Glutamatergic neuron (in vitro differentiated cells): ENCODE measurements at regions not wholly inside any gene's neighbourhood (a gene's known extent, or its start where the extent isn't known, plus 50 kb on each side); places are given as distances from the start of the nearest gene placed in this dataset.

Experiments used
- DNase-seq: peaks from one replicate; pipeline ENCODE4 v3.0.0; 2022
- H3K27ac Mint-ChIP-seq: one replicate; pipeline ENCODE4 v1.8.0; 2020; ENCODE audit warnings: mild to moderate bottlenecking, mixed read lengths, inconsistent platforms; ENCODE audit not compliant: unreplicated experiment
- H3K27me3 Mint-ChIP-seq: one replicate; pipeline ENCODE4 v1.8.0; 2020; ENCODE audit warnings: mild to moderate bottlenecking, moderate library complexity, mixed read lengths, inconsistent platforms; ENCODE audit not compliant: unreplicated experiment
- H3K36me3 Mint-ChIP-seq: one replicate; pipeline ENCODE4 v1.8.0; 2020; ENCODE audit warnings: mild to moderate bottlenecking, mixed read lengths, inconsistent platforms; ENCODE audit not compliant: unreplicated experiment
- H3K4me1 Mint-ChIP-seq: one replicate; pipeline ENCODE4 v1.8.0; 2020; ENCODE audit warnings: mild to moderate bottlenecking, low read depth, mixed read lengths, inconsistent platforms; ENCODE audit not compliant: unreplicated experiment
- H3K4me3 Mint-ChIP-seq: one replicate; pipeline ENCODE4 v1.8.0; 2020; ENCODE audit warnings: mild to moderate bottlenecking, mixed read lengths, inconsistent platforms; ENCODE audit not compliant: unreplicated experiment
- H3K9me3 Mint-ChIP-seq: one replicate; pipeline ENCODE4 v1.8.0; 2020; ENCODE audit warnings: mild to moderate bottlenecking, moderate library complexity, mixed read lengths, inconsistent platforms; ENCODE audit not compliant: unreplicated experiment
- TF ChIP-seq, protein P1 (sequence below): fragments of 200-600 bp; sonication (generic); IDR thresholded peaks from one replicate; pipeline ENCODE4 v1.5.0; 2021; ENCODE audit not compliant: partially characterized antibody, unreplicated experiment

DNA sequence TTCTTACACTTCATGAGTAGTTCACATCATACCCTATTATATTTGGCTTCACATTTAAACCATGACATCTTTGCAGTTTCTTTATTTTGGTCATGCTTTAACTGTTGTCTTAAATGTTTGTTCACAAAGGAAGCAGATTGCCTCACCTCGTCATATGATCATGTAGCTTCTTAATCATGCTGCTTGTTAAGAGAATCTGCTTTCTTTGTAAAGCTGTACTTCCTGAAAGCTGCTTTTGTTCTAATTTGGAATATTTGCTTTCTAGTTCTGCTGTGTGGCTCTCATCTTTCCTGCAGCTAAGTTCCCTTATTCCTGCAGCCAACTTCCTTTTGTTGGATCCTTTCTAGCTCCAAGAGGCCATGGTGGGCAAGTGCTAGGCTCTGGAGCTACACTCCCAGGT lies 62.9 kb upstream of the SIM2 start:
- TF ChIP-seq, protein P1, sequence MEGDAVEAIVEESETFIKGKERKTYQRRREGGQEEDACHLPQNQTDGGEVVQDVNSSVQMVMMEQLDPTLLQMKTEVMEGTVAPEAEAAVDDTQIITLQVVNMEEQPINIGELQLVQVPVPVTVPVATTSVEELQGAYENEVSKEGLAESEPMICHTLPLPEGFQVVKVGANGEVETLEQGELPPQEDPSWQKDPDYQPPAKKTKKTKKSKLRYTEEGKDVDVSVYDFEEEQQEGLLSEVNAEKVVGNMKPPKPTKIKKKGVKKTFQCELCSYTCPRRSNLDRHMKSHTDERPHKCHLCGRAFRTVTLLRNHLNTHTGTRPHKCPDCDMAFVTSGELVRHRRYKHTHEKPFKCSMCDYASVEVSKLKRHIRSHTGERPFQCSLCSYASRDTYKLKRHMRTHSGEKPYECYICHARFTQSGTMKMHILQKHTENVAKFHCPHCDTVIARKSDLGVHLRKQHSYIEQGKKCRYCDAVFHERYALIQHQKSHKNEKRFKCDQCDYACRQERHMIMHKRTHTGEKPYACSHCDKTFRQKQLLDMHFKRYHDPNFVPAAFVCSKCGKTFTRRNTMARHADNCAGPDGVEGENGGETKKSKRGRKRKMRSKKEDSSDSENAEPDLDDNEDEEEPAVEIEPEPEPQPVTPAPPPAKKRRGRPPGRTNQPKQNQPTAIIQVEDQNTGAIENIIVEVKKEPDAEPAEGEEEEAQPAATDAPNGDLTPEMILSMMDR = no peak
- peaks cover 12% of the 10 kb centered on the region for H3K9me3 Mint-ChIP-seq
- no peak overlapping the region for H3K4me3 Mint-ChIP-seq
- peaks cover 10% of the 10 kb centered on the region for H3K27me3 Mint-ChIP-seq
- no peak for DNase-seq
- no peak overlapping the region for H3K27ac Mint-ChIP-seq
- peaks cover 28% of the 10 kb centered on the region for H3K36me3 Mint-ChIP-seq
- H3K4me1 Mint-ChIP-seq = peaks cover 23% of the 10 kb centered on the region

DNA sequence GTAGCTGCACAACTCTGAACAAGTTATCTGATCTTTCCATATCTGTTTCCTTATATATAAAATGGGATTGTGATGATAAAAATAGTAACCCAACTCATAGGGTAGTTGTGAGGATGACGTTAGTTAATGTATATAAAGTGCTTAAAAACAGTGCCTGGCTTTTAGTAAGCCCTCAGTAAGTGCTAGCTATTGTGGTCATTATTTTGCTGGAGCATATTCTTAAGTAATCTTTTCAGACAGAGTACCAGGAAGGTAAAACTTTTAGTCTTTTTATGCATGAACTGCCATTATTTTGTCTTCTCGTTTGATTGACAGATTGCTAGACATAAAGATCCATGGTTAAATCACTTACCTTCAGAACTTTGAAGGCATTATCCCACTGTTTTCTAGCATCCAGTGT lies 62.5 kb upstream of the SIM2 start:
- H3K36me3 Mint-ChIP-seq = peaks cover 28% of the 10 kb centered on the region

DNA sequence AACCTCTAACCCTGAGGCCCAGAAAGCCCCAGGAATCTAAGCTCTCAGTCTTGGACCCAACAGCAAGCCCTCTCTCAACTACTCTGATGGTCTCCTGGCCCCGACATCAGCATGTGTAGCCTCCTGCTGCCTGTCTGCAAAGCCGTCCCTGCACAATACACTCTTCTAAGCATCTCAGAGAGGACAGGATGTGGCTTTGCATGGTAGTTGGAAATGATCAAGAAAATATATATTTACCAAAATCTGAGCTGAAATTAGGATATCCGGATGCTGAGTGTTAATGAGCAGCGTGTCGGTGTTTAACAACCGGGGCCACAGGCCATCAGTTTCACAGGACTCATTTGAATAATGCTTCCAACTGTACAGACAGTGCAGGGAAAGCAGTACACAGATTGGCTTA lies 59.1 kb upstream of the SIM2 start:
- peak overlapping the region; percentile 48 for H3K4me3 Mint-ChIP-seq

More for the DNA sequence above, 62.5 kb upstream of the SIM2 start:
- no peak for DNase-seq
- H3K9me3 Mint-ChIP-seq = peaks cover 15% of the 10 kb centered on the region
- TF ChIP-seq, protein P1 = no peak
- H3K4me3 Mint-ChIP-seq = no peak overlapping the region
- H3K27ac Mint-ChIP-seq = no peak overlapping the region
- H3K4me1 Mint-ChIP-seq = peaks cover 26% of the 10 kb centered on the region
- H3K27me3 Mint-ChIP-seq = peaks cover 14% of the 10 kb centered on the region

DNA sequence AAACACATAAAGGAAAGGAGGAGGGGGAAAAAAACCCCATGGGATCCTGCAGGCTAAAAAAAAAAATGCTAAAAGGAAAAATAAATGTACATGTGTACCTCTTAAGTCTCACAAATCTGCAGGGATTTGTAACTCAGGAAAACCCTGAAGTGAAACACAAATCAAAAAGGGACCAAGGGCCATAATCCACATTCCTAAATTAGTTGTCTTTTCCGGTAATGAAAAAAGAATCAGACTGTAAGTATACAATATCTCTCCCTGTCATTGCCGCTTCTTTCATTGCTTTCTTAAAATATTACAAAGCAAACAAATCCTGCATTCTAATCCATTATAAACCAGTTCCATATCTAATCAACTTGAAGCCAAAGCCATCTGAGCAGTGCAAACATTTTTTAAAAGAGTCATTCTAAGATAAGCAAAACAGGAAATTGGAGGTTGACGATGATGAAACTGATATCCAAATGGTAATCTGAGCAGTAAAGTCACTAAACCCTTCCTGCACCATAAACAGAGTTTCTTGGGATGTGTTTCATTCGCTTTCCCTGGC lies 58.7 kb upstream of the SIM2 start:
- DNase-seq = no peak
- H3K4me3 Mint-ChIP-seq = peak overlapping the region; percentile 48
- H3K36me3 Mint-ChIP-seq = peaks cover 22% of the 10 kb centered on the region
- TF ChIP-seq, protein P1 = no peak
- H3K27ac Mint-ChIP-seq = peak overlapping the region; percentile 96
- peaks cover 18% of the 10 kb centered on the region for H3K27me3 Mint-ChIP-seq
- H3K4me1 Mint-ChIP-seq = peaks cover 30% of the 10 kb centered on the region
- peaks cover 20% of the 10 kb centered on the region for H3K9me3 Mint-ChIP-seq

More for the DNA sequence above, 59.1 kb upstream of the SIM2 start:
- TF ChIP-seq, protein P1 = no peak
- Mint-ChIP-seq H3K27ac (peak overlapping the region; percentile 96), H3K4me1 (peaks cover 30% of the 10 kb centered on the region), H3K9me3 (peaks cover 20% of the 10 kb centered on the region), H3K36me3 (peaks cover 22% of the 10 kb centered on the region), H3K27me3 (peaks cover 18% of the 10 kb centered on the region)
- no peak for DNase-seq

DNA sequence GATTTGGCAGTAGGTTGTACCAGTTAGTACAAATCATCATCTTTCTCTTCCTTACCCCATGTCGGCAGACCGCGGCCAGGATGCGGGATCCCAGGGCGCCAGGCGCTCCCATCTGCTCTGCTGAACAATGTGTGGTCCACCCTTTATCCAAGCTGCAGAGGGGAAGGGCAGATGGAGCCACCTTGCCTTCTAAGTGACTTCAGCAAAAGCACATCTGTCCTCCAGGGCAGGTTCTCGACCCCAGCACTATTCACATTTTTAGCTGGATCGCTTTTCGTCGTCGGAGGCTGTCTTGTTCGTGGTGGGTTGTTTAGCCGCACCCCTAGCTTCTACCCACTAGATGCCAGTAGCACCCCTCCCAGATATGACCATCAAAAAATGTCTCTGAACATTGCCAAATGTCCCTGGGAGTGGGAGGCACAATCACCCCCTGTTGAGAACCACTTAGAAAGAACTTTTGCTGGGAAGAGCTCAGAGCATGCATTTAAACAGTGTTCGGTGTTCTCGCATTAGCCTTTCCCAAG lies 58.1 kb upstream of the SIM2 start:
- peak; percentile 85 for DNase-seq
- Mint-ChIP-seq H3K36me3 (peaks cover 17% of the 10 kb centered on the region), H3K9me3 (peaks cover 20% of the 10 kb centered on the region), H3K4me1 (peaks cover 30% of the 10 kb centered on the region), H3K27me3 (peaks cover 18% of the 10 kb centered on the region), H3K4me3 (peak overlapping the region; percentile 48), H3K27ac (peak overlapping the region; percentile 96)
- TF ChIP-seq, protein P1 = peak; percentile 20
